ENCODE measurements at regions not wholly inside any gene's neighbourhood (a gene's known extent, or its start where the extent isn't known, plus 50 kb on each side); places are given as distances from the start of the nearest gene placed in this dataset.

DNA sequence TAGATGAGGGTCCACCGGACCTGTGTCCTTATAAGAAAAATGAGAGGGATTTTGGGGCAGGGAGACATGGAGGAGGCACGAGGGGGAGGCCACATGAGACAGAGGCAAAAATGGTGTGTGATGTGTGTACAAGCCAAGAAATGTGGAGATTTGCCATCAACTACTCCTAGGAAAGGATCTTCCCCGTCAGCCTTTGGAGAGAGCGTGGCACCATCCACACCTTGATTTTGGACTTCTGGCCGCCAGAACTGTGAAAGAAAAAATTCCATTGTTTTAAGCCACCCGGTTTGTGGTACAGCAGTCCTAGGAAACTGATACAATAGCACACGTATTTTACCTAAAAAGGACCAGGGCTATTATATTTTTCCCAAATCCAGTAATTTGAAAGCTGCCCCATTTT is 829.0 kb upstream of the SALL3 start:
- Mint-ChIP-seq H3K4me1 (peaks cover 21% of the 10 kb centered on the region), H3K36me3 (ENCODE audit: low read depth) (peaks cover 4% of the 10 kb centered on the region), H3K9me3 (peaks cover 25% of the 10 kb centered on the region), H3K4me3 (no peak overlapping the region), H3K27ac (no peak overlapping the region), H3K27me3 (ENCODE audit: low read depth, poor library complexity) (peaks cover 5% of the 10 kb centered on the region)
- TF ChIP-seq, protein P1, sequence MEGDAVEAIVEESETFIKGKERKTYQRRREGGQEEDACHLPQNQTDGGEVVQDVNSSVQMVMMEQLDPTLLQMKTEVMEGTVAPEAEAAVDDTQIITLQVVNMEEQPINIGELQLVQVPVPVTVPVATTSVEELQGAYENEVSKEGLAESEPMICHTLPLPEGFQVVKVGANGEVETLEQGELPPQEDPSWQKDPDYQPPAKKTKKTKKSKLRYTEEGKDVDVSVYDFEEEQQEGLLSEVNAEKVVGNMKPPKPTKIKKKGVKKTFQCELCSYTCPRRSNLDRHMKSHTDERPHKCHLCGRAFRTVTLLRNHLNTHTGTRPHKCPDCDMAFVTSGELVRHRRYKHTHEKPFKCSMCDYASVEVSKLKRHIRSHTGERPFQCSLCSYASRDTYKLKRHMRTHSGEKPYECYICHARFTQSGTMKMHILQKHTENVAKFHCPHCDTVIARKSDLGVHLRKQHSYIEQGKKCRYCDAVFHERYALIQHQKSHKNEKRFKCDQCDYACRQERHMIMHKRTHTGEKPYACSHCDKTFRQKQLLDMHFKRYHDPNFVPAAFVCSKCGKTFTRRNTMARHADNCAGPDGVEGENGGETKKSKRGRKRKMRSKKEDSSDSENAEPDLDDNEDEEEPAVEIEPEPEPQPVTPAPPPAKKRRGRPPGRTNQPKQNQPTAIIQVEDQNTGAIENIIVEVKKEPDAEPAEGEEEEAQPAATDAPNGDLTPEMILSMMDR (IDR thresholded peaks at IDR 0.05) = no peak
- DNase-seq = no peak

GRCh38 chr18:78151234-78151633 is 828.4 kb upstream of the SALL3 start:
- H3K4me1 Mint-ChIP-seq = peaks cover 25% of the 10 kb centered on the region
- H3K27me3 Mint-ChIP-seq (ENCODE audit: low read depth, poor library complexity) = peaks cover 5% of the 10 kb centered on the region
- H3K27ac Mint-ChIP-seq = no peak overlapping the region
- peaks cover 25% of the 10 kb centered on the region for H3K9me3 Mint-ChIP-seq
- no peak overlapping the region for H3K4me3 Mint-ChIP-seq
- DNase-seq = no peak
- H3K36me3 Mint-ChIP-seq (ENCODE audit: low read depth) = peaks cover 4% of the 10 kb centered on the region
- TF ChIP-seq, protein P1 (IDR thresholded peaks at IDR 0.05) = no peak

DNA sequence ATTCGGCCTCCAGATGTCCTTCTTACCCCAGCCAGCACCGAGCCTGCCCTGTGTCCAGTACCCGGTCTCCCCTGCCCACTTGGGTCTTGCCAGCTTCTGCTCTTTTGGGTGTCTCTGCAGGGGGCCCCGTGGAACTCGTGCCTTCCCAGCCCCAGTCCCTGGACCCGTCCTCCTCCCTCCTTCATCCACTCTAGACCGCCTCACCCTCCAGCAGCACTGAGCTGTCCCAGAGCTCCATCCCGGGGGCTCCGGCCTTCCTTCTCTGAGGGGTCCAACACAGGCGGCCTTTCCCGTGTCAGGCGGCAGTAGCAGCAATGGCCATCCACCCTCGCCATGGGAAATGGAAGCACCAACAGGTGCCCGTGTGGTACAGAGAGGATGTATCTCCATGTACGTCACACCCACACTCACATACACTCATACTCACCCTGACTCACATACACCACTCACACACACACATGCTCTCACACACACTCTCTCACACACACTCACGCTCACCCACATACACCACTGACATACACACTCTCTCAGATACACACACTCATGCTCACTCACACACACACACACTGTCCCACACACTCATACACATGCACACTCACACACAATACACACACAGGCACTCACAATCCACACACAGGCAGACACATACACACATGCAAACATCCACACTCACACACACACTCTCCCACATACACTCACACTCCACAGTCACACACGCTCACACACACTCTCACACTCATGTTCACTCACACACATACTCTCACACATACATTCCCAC is 827.5 kb upstream of the SALL3 start:
- peaks cover 25% of the 10 kb centered on the region for H3K9me3 Mint-ChIP-seq
- TF ChIP-seq, protein P1 (IDR thresholded peaks at IDR 0.05) = no peak
- no peak for DNase-seq
- peaks cover 4% of the 10 kb centered on the region for H3K36me3 Mint-ChIP-seq (ENCODE audit: low read depth)
- H3K4me3 Mint-ChIP-seq = no peak overlapping the region
- peaks cover 19% of the 10 kb centered on the region for H3K4me1 Mint-ChIP-seq
- H3K27me3 Mint-ChIP-seq (ENCODE audit: low read depth, poor library complexity) = peaks cover 5% of the 10 kb centered on the region
- no peak overlapping the region for H3K27ac Mint-ChIP-seq

DNA sequence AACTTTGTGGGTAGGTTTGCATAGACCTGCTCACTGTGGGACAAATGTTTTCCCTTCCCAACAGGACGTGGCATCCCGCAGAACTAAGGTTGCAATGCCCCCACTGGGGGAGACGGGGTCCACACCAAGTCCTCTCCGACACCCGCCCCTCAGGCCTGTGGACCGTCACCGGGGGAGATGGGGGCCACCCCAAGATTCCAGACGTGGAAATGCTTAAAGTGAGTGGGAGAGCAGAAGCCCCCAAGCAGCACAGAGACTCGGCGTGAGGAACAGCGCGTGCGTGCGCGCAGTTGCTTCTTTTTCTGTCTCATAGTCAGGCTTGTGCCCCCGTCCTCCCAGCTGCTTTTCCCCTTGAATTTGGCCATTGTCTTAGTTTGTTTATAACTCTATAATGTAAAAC is 826.3 kb upstream of the SALL3 start:
- no peak for DNase-seq
- Mint-ChIP-seq H3K4me1 (peaks cover 19% of the 10 kb centered on the region), H3K27me3 (ENCODE audit: low read depth, poor library complexity) (peaks cover 5% of the 10 kb centered on the region), H3K4me3 (no peak overlapping the region), H3K36me3 (ENCODE audit: low read depth) (peaks cover 4% of the 10 kb centered on the region), H3K9me3 (peaks cover 21% of the 10 kb centered on the region), H3K27ac (no peak overlapping the region)
- TF ChIP-seq, protein P1 (IDR thresholded peaks at IDR 0.05) = no peak

- Mint-ChIP-seq H3K36me3 (ENCODE audit: low read depth) (peaks cover 4% of the 10 kb centered on the region), H3K9me3 (peaks cover 12% of the 10 kb centered on the region), H3K4me1 (peaks cover 19% of the 10 kb centered on the region), H3K27me3 (ENCODE audit: low read depth, poor library complexity) (peaks cover 5% of the 10 kb centered on the region), H3K27ac (no peak overlapping the region), H3K4me3 (no peak overlapping the region)
- TF ChIP-seq, protein P1 (IDR thresholded peaks at IDR 0.05) = no peak
- DNase-seq = no peak
These were observed 825.2 kb upstream of the SALL3 start for GRCh38 chr18:78154444-78154843.

GRCh38 chr18:78154853-78155252 is 824.8 kb upstream of the SALL3 start:
- Mint-ChIP-seq H3K36me3 (ENCODE audit: low read depth) (peaks cover 4% of the 10 kb centered on the region), H3K9me3 (peaks cover 8% of the 10 kb centered on the region), H3K4me1 (peaks cover 19% of the 10 kb centered on the region), H3K27ac (no peak overlapping the region), H3K4me3 (no peak overlapping the region), H3K27me3 (ENCODE audit: low read depth, poor library complexity) (peaks cover 5% of the 10 kb centered on the region)
- TF ChIP-seq, protein P1 (IDR thresholded peaks at IDR 0.05) = no peak
- no peak for DNase-seq
